HG03097 (cell line): ENCODE measurements at regions not wholly inside any gene's neighbourhood (a gene's known extent, or its start where the extent isn't known, plus 50 kb on each side); places are given as distances from the start of the nearest gene placed in this dataset.

Experiments
- ATAC-seq: cut with Tn5 transposase; IDR thresholded peaks from one replicate; pipeline ENCODE4 v1.9.1; 2021; ENCODE audit not compliant: unreplicated experiment, low FRiP score

- no peak for ATAC-seq
Measured at GRCh38 chr11:91825777-91826176, 398.8 kb upstream of the FAT3 start.

GRCh38 chr11:91823252-91823830, 401.3 kb upstream of the FAT3 start:
- no peak for ATAC-seq

- ATAC-seq: no peak
Measured at GRCh38 chr11:91822805-91823204, 401.8 kb upstream of the FAT3 start.

- no peak for ATAC-seq
Measured at GRCh38 chr11:91820709-91821108, 403.9 kb upstream of the FAT3 start.

GRCh38 chr11:91819777-91820176, 404.8 kb upstream of the FAT3 start:
- no peak for ATAC-seq

GRCh38 chr11:91819195-91819594, 405.4 kb upstream of the FAT3 start:
- no peak for ATAC-seq

GRCh38 chr11:91817996-91818395, 406.6 kb upstream of the FAT3 start:
- no peak for ATAC-seq

GRCh38 chr11:91813263-91813662, 411.4 kb upstream of the FAT3 start:
- ATAC-seq: no peak

- no peak for ATAC-seq
Measured at GRCh38 chr11:91810871-91811270, 413.7 kb upstream of the FAT3 start.

- no peak for ATAC-seq
Measured at GRCh38 chr11:91805293-91805692, 419.3 kb upstream of the FAT3 start.

- ATAC-seq: no peak
Measured at GRCh38 chr11:91804042-91804441, 420.6 kb upstream of the FAT3 start.

GRCh38 chr11:91802475-91802874, 422.1 kb upstream of the FAT3 start:
- ATAC-seq: no peak

GRCh38 chr11:91800208-91800914, 424.3 kb upstream of the FAT3 start:
- ATAC-seq: no peak

GRCh38 chr11:91798240-91798639, 426.4 kb upstream of the FAT3 start:
- ATAC-seq: no peak

- no peak for ATAC-seq
Measured at GRCh38 chr11:91796999-91797398, 427.6 kb upstream of the FAT3 start.

GRCh38 chr11:91795139-91795887, 429.3 kb upstream of the FAT3 start:
- ATAC-seq: no peak

GRCh38 chr11:91794146-91794545, 430.5 kb upstream of the FAT3 start:
- no peak for ATAC-seq

- ATAC-seq: no peak
Measured at GRCh38 chr11:91792779-91793262, 431.8 kb upstream of the FAT3 start.

GRCh38 chr11:91791171-91791468, 433.5 kb upstream of the FAT3 start:
- no peak for ATAC-seq

GRCh38 chr11:91790346-91791170, 434.1 kb upstream of the FAT3 start:
- no peak for ATAC-seq

GRCh38 chr11:91788764-91789163, 435.9 kb upstream of the FAT3 start:
- no peak for ATAC-seq
